WI38 (cell line): ENCODE measurements at regions not wholly inside any gene's neighbourhood (a gene's known extent, or its start where the extent isn't known, plus 50 kb on each side); places are given as distances from the start of the nearest gene placed in this dataset.

Source experiments
- H3K4me3 ChIP-seq: 2 replicates; pipeline ENCODE4 v1.5.1; 2011; ENCODE audit warnings: low read depth, mild to moderate bottlenecking, control low read depth, low read length
- CTCF ChIP-seq: IDR thresholded peaks from 2 replicates; pipeline ENCODE4 v1.5.1; 2012; ENCODE audit warnings: low read depth, mild to moderate bottlenecking, control low read depth, low read length

GRCh38 chr20:39611901-39612300 is 649.8 kb downstream of the DHX35 start:
- H3K4me3 ChIP-seq: no peak overlapping the region
- TF ChIP-seq CTCF: no peak

- no peak for TF ChIP-seq CTCF
- H3K4me3 ChIP-seq: no peak overlapping the region
Measured at GRCh38 chr20:39607141-39607540, 645.0 kb downstream of the DHX35 start.

- no peak for TF ChIP-seq CTCF
- H3K4me3 ChIP-seq: no peak overlapping the region
Measured at GRCh38 chr20:39605908-39606307, 643.8 kb downstream of the DHX35 start.

GRCh38 chr20:39605361-39605760 is 643.2 kb downstream of the DHX35 start:
- no peak for TF ChIP-seq CTCF
- H3K4me3 ChIP-seq: no peak overlapping the region

GRCh38 chr20:39603219-39603618 is 641.1 kb downstream of the DHX35 start:
- no peak overlapping the region for H3K4me3 ChIP-seq
- no peak for TF ChIP-seq CTCF

GRCh38 chr20:39602649-39603048 is 640.5 kb downstream of the DHX35 start:
- no peak for TF ChIP-seq CTCF
- H3K4me3 ChIP-seq: no peak overlapping the region

- no peak overlapping the region for H3K4me3 ChIP-seq
- TF ChIP-seq CTCF: no peak
Measured at GRCh38 chr20:39600871-39601270, 638.7 kb downstream of the DHX35 start.

- H3K4me3 ChIP-seq: no peak overlapping the region
- TF ChIP-seq CTCF: no peak
Measured at GRCh38 chr20:39600156-39600555, 638.0 kb downstream of the DHX35 start.
